GM21825 (cell line): ENCODE measurements at regions not wholly inside any gene's neighbourhood (a gene's known extent, or its start where the extent isn't known, plus 50 kb on each side); places are given as distances from the start of the nearest gene placed in this dataset.
"Not testable (repeated sequence)": the region's sequence is repeated elsewhere in the genome, so short reads cannot be mapped to it uniquely, and the experiment has no call there.

ENCODE experiments used
- ATAC-seq: cut with Tn5 transposase; IDR thresholded peaks from one replicate; pipeline ENCODE4 v1.9.1; 2021; ENCODE audit warnings: mild to moderate bottlenecking, moderate library complexity; ENCODE audit not compliant: unreplicated experiment

DNA sequence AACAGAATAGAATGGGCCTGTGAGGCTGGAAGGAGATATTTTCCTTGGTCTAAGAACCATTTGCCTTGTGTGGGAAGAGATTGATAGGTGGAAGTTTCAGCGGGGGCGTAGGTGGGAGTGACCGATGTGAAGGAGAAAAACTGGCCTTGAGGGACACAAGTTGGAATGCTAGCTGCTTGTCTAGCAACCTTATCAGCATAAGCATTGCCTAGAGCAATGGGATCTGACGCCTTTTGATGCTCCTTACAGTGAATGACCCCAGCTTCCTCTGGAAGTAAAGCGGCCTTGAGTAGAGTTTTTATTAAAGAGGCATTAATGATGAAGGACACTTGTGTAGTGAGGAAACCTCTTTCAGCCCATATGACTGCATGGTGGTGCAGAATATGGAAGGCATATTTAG is 843.8 kb upstream of the ANO3 start:
- ATAC-seq = not testable (repeated sequence)

DNA sequence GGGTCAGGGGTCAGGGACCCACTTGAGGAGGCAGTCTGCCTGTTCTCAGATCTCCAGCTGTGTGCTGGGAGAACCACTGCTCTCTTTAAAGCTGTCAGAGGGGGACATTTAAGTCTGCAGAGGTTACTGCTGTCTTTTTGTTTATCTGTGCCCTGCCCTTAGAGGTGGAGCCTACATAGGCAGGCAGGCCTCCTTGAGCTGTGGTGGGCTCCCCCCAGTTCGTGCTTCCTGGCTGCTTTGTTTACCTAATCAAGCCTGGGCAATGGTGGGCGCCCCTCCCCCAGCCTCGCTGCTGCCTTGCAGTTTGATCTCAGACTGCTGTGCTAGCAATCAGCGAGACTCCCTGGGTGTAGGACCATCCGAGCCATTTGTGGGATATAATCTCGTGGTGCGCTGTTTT is 830.5 kb upstream of the ANO3 start:
- not testable (repeated sequence) for ATAC-seq

DNA sequence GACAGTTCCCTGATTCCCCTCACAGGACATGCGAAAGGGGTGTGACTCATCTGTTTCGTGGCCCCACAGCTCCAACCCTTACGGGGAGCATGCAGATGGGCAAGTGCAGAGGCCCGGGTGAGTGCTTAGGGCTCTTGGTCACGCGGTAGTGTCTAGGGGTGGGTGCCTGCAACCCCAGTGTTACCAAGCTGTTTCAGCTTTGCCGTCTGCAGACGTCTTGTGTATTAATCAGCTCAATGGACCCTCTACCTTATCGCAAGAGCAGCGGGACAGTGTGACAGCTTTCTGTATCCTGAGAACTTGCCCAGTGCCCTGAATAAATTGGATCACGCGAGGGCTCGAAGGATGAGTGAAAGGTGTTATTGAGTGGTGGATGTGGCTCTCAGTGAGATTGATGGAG is 816.4 kb upstream of the ANO3 start:
- no peak for ATAC-seq

DNA sequence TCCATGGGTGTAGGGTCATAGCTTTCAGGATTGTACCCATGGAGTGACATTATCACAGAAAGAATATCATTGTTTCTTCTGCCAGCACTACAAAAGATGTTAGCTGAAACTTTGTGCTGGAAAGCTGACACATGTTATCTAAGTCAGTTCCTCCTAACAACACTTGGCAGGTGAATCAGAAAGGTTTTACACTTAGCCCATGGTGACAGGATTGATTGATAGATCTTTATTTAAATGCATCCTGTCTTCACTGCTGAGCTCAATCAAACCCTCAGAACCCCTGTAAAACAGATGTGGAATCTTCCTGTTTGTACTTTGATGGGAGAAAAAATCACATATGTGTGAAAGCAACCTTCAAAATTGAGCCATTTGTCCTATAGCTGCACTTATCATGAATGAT is 811.5 kb upstream of the ANO3 start:
- no peak for ATAC-seq

DNA sequence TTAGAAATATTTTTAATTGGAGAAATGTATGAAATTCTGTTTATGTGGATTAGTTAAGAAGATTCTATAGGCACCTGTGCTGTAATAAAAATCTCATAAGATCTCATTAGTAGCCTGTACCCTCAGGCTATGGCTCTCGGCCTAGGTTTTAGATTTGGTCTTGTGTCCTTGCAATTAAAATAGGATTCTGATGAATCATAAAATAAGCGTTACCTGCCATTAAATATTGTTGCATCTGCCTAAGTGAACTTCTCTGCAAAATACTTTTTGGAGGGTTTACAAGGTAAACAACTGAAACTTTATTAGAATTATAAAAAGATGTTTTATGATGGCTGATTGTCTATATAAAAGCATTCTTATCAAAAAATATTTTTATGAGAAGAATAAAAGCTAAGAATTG is 804.1 kb upstream of the ANO3 start:
- ATAC-seq = no peak

DNA sequence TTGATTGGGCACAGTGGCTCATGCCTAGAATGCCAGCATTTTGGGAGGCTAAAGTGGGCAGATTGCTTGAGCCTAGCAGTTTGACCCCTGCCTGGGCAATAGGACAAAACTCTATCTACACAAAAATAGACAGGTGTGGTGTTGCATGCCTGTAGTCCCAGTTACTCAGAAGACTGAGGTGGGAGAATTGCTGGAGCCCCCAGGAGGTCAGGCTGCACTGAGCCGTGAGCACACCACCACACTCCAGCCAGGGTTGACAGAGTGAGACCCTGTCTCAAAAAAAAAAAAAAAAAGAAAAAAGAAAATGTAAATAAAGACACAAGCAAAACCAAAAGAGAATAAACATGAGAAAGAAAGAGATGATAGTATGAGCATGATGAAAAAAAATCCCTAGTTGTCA is 802.4 kb upstream of the ANO3 start:
- no peak for ATAC-seq

DNA sequence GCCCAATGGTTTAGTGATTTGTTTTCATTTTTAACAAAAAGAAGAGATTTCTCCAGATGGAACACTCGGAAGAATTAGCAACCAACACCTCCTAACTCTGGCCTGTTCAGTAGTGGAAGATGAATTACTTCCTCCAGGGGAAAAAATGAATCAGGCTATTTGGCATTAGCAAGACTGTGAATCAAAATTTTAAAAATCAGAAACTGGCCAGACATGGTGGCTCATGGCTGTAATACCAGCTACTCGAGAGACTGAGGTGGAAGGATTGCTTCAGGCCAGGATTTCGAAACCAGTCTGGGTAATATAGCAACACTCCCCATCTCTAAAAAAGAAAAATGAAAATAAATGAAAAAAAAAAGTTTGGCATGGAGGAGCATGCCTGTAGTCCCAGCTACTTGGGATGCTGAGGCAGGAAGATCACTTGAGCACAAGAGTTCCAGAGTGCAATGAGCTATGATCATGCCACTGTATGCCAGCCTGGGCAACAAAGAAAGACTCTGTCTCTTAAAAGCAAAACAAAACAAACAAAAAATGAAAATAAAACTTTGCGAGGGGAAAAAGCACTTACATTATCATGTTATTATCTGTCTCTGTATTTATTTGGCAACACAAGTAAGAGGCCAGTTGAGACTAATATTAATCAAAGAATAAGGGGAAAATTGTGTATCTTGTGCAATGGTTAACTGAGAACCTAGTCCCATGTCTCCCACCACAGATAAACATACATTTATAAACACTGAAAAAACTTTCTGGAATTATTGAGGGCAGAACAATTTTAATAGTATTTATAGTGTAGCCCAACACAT is 796.3 kb upstream of the ANO3 start:
- ATAC-seq = no peak

DNA sequence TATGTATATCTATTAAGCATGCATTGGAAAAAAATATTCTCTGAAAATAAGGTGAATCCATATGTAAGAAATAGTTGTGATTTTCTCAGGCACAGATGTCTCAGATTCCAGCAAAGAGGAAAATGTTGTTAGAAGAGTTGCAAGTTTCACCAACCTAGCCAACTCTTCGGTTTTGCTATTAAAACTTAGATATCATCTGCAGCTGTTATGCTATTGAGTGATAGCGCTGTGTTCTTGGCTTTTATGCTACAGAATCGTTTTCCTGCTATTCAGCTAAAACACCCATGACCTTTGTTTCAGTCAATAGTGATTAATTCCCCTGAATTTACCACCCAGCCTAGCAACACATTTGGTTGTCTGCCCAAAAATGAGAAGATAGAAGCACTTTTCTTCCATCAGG is 795.6 kb upstream of the ANO3 start:
- ATAC-seq = no peak

DNA sequence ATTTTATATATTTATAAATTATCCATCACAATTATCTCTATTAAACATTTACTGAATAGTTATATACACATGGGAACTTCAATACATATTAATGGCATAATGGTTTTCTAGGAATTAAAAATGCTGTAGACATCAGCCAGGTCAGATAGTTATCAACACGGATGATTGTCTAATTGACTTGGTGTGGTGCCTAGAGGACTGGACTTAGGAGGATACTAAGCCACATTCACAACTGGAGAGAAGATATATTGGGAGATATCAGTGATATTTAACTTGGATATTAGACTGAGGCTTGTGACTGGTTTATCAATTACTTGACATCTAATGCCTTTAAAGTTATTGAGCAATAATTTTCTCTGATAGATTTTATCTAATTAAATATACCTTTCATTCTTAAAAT is 794.5 kb upstream of the ANO3 start:
- no peak for ATAC-seq

DNA sequence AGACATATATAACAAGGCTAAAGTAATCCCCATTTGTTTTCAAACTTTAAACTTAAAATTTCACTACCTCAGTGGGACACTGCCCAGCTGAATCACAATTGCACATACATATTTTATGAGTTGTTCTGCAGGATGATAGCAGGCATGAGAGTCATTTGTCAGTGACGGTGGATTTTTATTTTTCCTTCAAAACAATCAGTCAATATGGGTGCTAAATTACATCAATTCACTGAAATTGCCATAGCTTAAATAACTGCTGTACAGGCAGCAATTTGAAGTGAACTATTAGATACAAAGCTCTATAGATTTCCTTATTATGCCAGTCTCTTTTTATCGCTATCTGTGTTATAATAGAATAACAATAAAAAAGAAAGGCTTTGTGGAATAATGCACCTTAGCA is 784.6 kb upstream of the ANO3 start:
- no peak for ATAC-seq

DNA sequence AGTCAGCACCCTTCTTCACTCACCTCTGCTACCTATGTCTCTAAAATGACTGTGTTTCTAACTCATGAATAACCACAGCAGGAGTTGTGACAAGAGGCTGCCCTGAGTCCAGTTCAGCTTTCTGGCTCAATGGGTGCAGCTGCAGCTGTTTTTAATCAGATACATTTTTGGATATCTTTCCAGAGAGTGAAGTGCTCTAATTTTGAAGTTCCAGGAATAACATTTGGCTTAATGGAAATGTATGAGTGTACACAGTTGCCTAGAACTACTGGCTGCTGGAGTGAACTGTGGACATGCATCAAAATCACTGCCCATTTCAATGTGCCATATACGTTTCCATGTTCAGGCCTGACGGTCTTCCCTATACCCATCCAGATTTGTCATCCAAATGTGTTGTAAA is 769.5 kb upstream of the ANO3 start:
- no peak for ATAC-seq

DNA sequence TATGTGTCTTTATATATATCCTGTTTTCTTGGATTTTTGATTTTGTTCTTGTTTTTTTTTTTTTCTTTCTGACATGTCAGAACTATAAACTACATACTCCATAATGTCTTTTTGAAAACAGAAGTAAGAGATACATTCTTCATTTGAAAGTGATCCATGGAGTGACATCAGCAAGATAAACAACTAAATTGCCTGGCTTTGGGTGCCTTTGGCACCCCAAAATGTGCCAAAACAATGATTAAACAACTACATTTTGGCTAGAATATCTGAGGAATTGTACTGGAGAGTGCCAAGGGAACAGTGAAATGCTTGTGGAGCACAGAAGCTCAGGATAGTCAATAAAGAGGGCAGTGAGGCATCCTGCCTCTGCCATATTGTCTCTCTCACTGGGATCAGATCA is 766.1 kb upstream of the ANO3 start:
- no peak for ATAC-seq

DNA sequence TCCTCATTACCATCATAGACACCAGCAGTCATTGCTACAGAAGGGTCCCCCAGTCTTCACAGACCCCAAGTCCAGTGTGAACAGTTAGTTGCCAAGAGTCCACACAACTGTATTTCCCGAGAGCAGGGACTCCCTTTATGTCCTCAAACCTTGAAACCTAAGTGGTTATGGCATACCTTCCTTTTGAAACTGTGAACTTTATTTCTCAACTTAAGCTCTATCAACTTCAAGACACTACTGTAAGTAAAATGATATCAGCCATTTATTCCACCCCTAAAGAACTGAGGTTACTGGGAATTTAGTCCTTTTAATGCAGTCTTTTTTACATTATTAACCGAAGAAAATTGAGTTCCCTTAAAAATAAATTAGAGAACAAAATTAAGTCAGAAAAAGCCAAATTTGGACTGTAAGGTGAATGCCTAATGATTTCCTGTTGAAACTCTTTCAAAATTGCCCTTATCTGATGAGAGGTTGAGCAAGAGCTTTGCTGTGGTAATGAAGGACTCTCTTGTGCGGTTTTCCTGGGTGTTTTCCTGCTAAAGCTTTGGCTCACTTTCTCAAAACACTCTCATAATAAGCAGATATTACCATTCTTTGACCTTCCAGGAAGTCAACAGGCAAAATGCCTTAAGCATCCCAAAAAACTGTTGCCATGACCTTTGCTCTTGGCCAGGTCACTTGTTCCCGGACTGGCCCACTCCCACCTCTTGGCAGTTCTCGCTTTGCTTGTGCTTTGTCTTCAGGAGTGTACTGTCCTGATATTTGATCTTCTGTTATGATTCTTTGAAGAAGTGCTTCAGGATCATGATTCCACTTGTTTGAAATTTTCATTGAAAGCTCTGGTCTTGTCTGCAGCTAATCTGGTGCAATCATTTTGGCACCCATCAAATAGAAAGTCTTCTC is 765.4 kb upstream of the ANO3 start:
- no peak for ATAC-seq

DNA sequence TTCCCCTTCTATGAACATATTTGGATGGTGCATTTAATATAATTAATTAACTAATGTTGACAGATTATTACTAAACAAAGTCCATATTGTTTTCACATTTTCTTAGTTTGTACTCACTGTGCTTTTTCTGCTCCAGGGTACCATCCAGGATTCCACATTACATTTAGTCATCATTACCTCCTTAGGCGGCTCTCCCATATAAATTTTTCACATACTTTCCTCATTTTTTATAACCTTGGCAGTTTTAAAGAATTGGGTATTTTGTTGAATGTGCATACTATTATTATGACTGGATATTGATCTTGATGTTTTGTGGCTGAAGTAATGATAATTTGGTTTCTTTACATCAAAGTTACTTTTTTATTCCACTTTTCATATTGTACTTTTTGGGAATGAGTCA is 755.6 kb upstream of the ANO3 start:
- ATAC-seq = no peak

DNA sequence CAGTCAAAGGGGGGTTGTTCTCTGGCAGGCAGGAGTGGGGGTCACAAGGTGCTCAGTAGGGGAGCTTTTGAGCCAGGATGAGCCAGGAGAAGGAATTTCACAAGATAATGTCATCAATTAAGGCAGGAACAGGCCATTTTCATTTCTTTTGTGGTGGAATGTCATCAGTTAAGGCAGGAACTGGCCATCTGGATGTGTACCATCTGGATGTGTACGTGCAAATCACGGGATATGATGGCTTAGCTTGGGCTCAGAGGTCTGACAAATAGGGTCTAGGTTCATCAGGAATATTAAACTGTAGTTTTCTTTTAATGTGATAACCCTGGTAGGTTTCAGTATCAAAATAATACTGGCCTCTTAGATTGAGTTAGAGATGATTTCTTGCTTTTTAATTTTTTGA is 752.4 kb upstream of the ANO3 start:
- ATAC-seq = not testable (repeated sequence)

DNA sequence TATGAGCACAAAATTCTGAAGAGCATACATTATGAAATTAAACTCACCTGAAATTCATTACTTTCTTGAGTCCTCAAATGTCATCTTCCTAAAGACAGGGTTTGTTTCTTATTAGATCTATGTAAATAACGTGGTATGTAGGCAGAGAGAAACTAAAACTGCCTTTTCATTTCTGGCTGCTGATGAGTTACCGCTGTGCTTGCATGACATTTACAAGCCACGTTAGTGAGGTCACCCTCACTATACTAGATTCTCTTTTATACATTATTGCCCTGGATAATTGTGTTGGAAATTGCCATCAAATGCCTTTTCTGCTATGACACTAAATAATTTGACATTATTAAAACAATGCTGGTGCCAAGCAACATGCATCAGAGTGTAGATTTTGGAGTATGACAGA is 748.3 kb upstream of the ANO3 start:
- ATAC-seq = no peak

DNA sequence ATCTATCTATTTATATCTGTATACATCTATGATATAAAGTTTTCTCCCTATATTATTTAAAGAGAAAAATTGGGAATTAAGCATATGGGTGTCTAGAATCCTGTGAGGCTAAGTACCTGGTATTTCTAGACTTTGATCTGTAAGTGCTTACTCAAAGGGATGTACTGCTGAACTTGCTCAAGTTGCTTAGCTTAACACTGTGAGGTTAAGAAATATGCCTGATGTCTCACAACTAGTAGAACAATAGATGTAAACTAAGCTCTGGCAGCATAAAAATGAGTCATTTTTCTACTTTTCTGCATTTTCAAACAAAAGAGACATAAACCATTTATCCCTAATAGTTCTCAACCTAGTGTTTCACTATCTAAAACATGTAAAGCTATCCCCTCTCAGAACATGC is 744.4 kb upstream of the ANO3 start:
- ATAC-seq = no peak

DNA sequence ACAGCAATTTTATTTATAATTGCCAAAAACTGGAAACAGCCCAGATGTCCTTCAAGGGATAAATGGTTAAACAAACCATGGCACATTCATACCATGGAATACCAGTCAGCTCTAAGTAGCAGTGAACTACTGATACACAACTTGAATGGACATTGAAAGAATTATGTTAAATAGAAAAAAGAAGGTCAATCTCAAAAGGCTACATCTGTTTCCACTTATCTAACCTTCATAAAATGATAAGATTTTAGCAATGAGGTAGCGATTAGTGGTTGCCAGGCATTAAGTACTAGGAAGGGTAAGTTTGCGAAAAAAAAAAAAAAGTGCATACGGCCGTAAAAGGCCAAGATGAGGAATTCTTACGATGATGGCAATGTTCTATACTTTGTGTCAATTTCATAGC is 738.7 kb upstream of the ANO3 start:
- no peak for ATAC-seq

DNA sequence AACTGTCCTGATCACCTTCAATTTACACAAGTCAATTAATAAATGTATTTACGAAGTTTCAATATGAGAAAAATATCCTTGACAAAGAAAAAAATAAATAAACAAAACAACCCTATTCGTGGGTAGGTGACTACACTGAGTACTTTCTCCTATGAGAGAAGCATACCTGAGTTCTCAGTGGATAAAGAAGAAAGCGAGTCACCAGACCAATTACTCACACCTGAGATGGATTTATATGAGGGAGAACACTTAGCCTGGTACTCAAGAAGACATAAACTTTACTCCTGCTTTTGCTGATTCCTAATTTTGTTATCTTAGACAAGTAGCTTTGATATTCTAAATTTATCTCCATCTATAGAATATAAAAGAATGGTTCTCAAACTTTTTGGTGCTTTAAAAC is 735.2 kb upstream of the ANO3 start:
- no peak for ATAC-seq

DNA sequence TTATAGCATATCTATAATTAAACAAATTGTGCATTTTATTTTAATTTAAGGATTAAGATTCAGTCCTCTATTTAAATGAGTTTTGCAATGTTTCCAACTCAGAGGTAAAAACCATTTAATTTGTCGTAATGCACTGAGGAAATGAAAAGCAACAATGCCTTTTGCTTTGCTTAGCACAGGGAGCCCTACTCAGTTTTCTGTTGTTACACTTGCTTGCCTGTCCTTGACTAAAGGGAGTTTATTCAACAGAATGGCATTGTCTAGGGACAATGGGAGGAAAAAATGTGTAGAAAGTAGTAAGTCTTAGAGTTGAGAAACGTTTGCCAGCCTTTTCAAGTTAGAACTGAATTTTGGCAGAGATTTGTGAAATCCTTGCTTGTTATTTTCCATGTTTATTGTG is 734.2 kb upstream of the ANO3 start:
- no peak for ATAC-seq

DNA sequence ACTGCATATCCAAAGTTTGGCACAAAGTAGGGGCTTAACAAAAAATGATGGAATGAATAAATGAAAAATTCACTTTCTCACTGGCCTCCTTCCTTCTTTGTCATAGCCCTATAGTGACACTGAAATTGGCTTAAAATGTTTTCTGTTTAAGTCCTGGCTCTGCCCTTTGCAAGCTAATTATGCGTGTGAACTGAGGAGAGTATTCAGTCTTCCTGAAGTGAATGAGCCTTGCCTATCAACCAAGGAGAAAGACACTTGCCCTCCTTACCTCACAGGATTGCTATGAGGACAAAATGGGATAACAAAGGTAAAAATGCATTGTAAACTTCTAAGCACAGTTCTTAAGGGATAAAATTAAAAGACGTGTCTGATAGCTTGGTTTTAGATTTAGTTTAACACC is 729.8 kb upstream of the ANO3 start:
- no peak for ATAC-seq

DNA sequence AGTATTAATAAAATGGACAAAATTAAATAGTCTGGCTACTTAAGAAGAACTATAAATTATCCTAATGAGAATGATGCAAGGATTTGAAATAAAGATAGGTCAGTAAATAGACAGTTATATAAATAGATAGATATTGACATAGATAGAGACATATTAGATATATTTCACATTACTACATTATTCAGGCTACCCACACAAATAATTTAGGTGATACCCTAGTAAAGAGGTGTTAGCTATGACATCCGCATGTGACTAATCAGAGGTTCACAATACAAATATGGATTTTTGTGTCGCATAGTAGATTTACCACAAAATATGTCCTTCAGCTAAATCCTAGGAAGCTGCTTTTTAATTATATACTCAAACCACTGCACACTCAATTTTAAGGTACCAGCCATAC is 729.0 kb upstream of the ANO3 start:
- no peak for ATAC-seq
